ENCODE measurements at regions not wholly inside any gene's neighbourhood (a gene's known extent, or its start where the extent isn't known, plus 50 kb on each side); places are given as distances from the start of the nearest gene placed in this dataset.

- DNase-seq (ENCODE audit: low read depth), result no peak
- no peaks in the 10 kb centered on the region for H3K36me3 ChIP-seq (ENCODE audit: control insufficient read depth, insufficient read depth, low read length)
- no peaks in the 10 kb centered on the region for H3K27me3 ChIP-seq (ENCODE audit: control insufficient read depth, insufficient read depth, low read length)
- TF ChIP-seq CTCF (IDR thresholded peaks at IDR 0.05; ENCODE audit: insufficient read depth, low read length, poor library complexity, severe bottlenecking), result no peak
- no peak overlapping the region for H3K4me3 ChIP-seq (ENCODE audit: low read depth, low read length)
Measured at GRCh38 chr9:73371801-73372200, 220.1 kb downstream of the ANXA1 start.

GRCh38 chr9:73380411-73380810 is 228.7 kb downstream of the ANXA1 start:
- Histone ChIP-seq H3K4me3 (ENCODE audit: low read depth, low read length) (no peak overlapping the region), H3K36me3 (ENCODE audit: control insufficient read depth, insufficient read depth, low read length) (no peaks in the 10 kb centered on the region), H3K27me3 (ENCODE audit: control insufficient read depth, insufficient read depth, low read length) (no peaks in the 10 kb centered on the region)
- no peak for DNase-seq (ENCODE audit: low read depth)
- no peak for TF ChIP-seq CTCF (IDR thresholded peaks at IDR 0.05; ENCODE audit: insufficient read depth, low read length, poor library complexity, severe bottlenecking)

GRCh38 chr9:73402081-73403028 is 250.7 kb downstream of the ANXA1 start:
- DNase-seq (ENCODE audit: low read depth), result no peak
- no peaks in the 10 kb centered on the region for H3K27me3 ChIP-seq (ENCODE audit: control insufficient read depth, insufficient read depth, low read length)
- TF ChIP-seq CTCF (IDR thresholded peaks at IDR 0.05; ENCODE audit: insufficient read depth, low read length, poor library complexity, severe bottlenecking), result no peak
- no peaks in the 10 kb centered on the region for H3K36me3 ChIP-seq (ENCODE audit: control insufficient read depth, insufficient read depth, low read length)
- no peak overlapping the region for H3K4me3 ChIP-seq (ENCODE audit: low read depth, low read length)

- H3K36me3 ChIP-seq (ENCODE audit: control insufficient read depth, insufficient read depth, low read length), result no peaks in the 10 kb centered on the region
- no peak overlapping the region for H3K4me3 ChIP-seq (ENCODE audit: low read depth, low read length)
- no peaks in the 10 kb centered on the region for H3K27me3 ChIP-seq (ENCODE audit: control insufficient read depth, insufficient read depth, low read length)
- no peak for TF ChIP-seq CTCF (IDR thresholded peaks at IDR 0.05; ENCODE audit: insufficient read depth, low read length, poor library complexity, severe bottlenecking)
- DNase-seq (ENCODE audit: low read depth), result no peak
Measured at GRCh38 chr9:73411494-73411893, 259.8 kb downstream of the ANXA1 start.

GRCh38 chr9:73412874-73413273 is 261.2 kb downstream of the ANXA1 start:
- DNase-seq (ENCODE audit: low read depth), result no peak
- no peak overlapping the region for H3K4me3 ChIP-seq (ENCODE audit: low read depth, low read length)
- no peaks in the 10 kb centered on the region for H3K36me3 ChIP-seq (ENCODE audit: control insufficient read depth, insufficient read depth, low read length)
- TF ChIP-seq CTCF (IDR thresholded peaks at IDR 0.05; ENCODE audit: insufficient read depth, low read length, poor library complexity, severe bottlenecking), result no peak
- no peaks in the 10 kb centered on the region for H3K27me3 ChIP-seq (ENCODE audit: control insufficient read depth, insufficient read depth, low read length)

GRCh38 chr9:73423891-73424290 is 272.2 kb downstream of the ANXA1 start:
- no peaks in the 10 kb centered on the region for H3K36me3 ChIP-seq (ENCODE audit: control insufficient read depth, insufficient read depth, low read length)
- DNase-seq (ENCODE audit: low read depth), result no peak
- no peak overlapping the region for H3K4me3 ChIP-seq (ENCODE audit: low read depth, low read length)
- no peaks in the 10 kb centered on the region for H3K27me3 ChIP-seq (ENCODE audit: control insufficient read depth, insufficient read depth, low read length)
- no peak for TF ChIP-seq CTCF (IDR thresholded peaks at IDR 0.05; ENCODE audit: insufficient read depth, low read length, poor library complexity, severe bottlenecking)

All from kidney epithelial cell (primary cell).